ENCODE measurements at regions not wholly inside any gene's neighbourhood (a gene's known extent, or its start where the extent isn't known, plus 50 kb on each side); places are given as distances from the start of the nearest gene placed in this dataset.
"Not testable (repeated sequence)": the region's sequence is repeated elsewhere in the genome, so short reads cannot be mapped to it uniquely, and the experiment has no call there.

- no peaks in the 10 kb centered on the region for H3K79me2 ChIP-seq (ENCODE audit: control insufficient read depth, insufficient read depth, low read length)
- H2AFZ ChIP-seq (ENCODE audit: low read length), result no peak overlapping the region
- H3K36me3 ChIP-seq (ENCODE audit: control insufficient read depth, insufficient read depth, low read length), result no peaks in the 10 kb centered on the region
- no peak overlapping the region for H3K4me3 ChIP-seq (replicated peaks in 1 of 4; ENCODE audit: control extremely low read depth in 1 of 4, insufficient read depth in 1 of 4, low read depth in 3 of 4, low read length in 4 of 4)
- H3K9ac ChIP-seq (ENCODE audit: insufficient read depth, low read length), result no peak overlapping the region
- TF ChIP-seq CTCF (conservative IDR thresholded peaks at IDR 0.05 in 1 of 2, IDR thresholded peaks at IDR 0.05 in 1 of 2; ENCODE audit: low read depth in 1 of 2, low read length in 2 of 2), result no peak
- no peaks in the 10 kb centered on the region for H3K27me3 ChIP-seq (ENCODE audit: control insufficient read depth, insufficient read depth, low read length)
- H4K20me1 ChIP-seq (ENCODE audit: control insufficient read depth, extremely low read depth, insufficient read depth, low read length), result no peaks in the 10 kb centered on the region
- H3K4me2 ChIP-seq (ENCODE audit: extremely low read depth, insufficient read depth, low read length), result no peak overlapping the region
- no peaks in the 10 kb centered on the region for H3K9me3 ChIP-seq (ENCODE audit: control insufficient read depth, insufficient read depth, low read depth, low read length)
- no peaks in the 10 kb centered on the region for H3K4me1 ChIP-seq (ENCODE audit: control insufficient read depth, extremely low read depth, insufficient read depth, low read length)
- no peak for DNase-seq (ENCODE audit: low read depth in 2 of 2)
- no peak overlapping the region for H3K27ac ChIP-seq (ENCODE audit: insufficient read depth, low read length)
Observed at GRCh38 chr13:22874839-22875238, 305.9 kb upstream of the SGCG start.

- no peaks in the 10 kb centered on the region for H3K4me1 ChIP-seq (ENCODE audit: control insufficient read depth, extremely low read depth, insufficient read depth, low read length)
- no peak overlapping the region for H3K27ac ChIP-seq (ENCODE audit: insufficient read depth, low read length)
- no peaks in the 10 kb centered on the region for H3K36me3 ChIP-seq (ENCODE audit: control insufficient read depth, insufficient read depth, low read length)
- DNase-seq (ENCODE audit: low read depth in 2 of 2), result no peak
- H3K4me3 ChIP-seq (replicated peaks in 1 of 4; ENCODE audit: control extremely low read depth in 1 of 4, insufficient read depth in 1 of 4, low read depth in 3 of 4, low read length in 4 of 4), result no peak overlapping the region
- no peak overlapping the region for H2AFZ ChIP-seq (ENCODE audit: low read length)
- no peaks in the 10 kb centered on the region for H4K20me1 ChIP-seq (ENCODE audit: control insufficient read depth, extremely low read depth, insufficient read depth, low read length)
- H3K4me2 ChIP-seq (ENCODE audit: extremely low read depth, insufficient read depth, low read length), result no peak overlapping the region
- TF ChIP-seq EZH2 (IDR thresholded peaks at IDR 0.05; ENCODE audit: low read length, missing control alignments), result no peak
- TF ChIP-seq CTCF (conservative IDR thresholded peaks at IDR 0.05 in 1 of 2, IDR thresholded peaks at IDR 0.05 in 1 of 2; ENCODE audit: low read depth in 1 of 2, low read length in 2 of 2), result no peak
- no peaks in the 10 kb centered on the region for H3K27me3 ChIP-seq (ENCODE audit: control insufficient read depth, insufficient read depth, low read length)
- H3K9ac ChIP-seq (ENCODE audit: insufficient read depth, low read length), result no peak overlapping the region
- no peaks in the 10 kb centered on the region for H3K79me2 ChIP-seq (ENCODE audit: control insufficient read depth, insufficient read depth, low read length)
- H3K9me3 ChIP-seq (ENCODE audit: control insufficient read depth, insufficient read depth, low read depth, low read length), result no peaks in the 10 kb centered on the region
Observed at GRCh38 chr13:22877421-22877820, 303.4 kb upstream of the SGCG start.

- DNase-seq (ENCODE audit: low read depth in 2 of 2), result no peak
- Histone ChIP-seq H3K4me3 (replicated peaks in 1 of 4; ENCODE audit: control extremely low read depth in 1 of 4, insufficient read depth in 1 of 4, low read depth in 3 of 4, low read length in 4 of 4) (no peak overlapping the region), H3K79me2 (ENCODE audit: control insufficient read depth, insufficient read depth, low read length) (no peaks in the 10 kb centered on the region), H3K27ac (ENCODE audit: insufficient read depth, low read length) (no peak overlapping the region), H2AFZ (ENCODE audit: low read length) (no peak overlapping the region), H4K20me1 (ENCODE audit: control insufficient read depth, extremely low read depth, insufficient read depth, low read length) (no peaks in the 10 kb centered on the region), H3K9ac (ENCODE audit: insufficient read depth, low read length) (no peak overlapping the region), H3K36me3 (ENCODE audit: control insufficient read depth, insufficient read depth, low read length) (no peaks in the 10 kb centered on the region), H3K4me1 (ENCODE audit: control insufficient read depth, extremely low read depth, insufficient read depth, low read length) (no peaks in the 10 kb centered on the region), H3K4me2 (ENCODE audit: extremely low read depth, insufficient read depth, low read length) (no peak overlapping the region), H3K27me3 (ENCODE audit: control insufficient read depth, insufficient read depth, low read length) (no peaks in the 10 kb centered on the region), H3K9me3 (ENCODE audit: control insufficient read depth, insufficient read depth, low read depth, low read length) (no peaks in the 10 kb centered on the region)
- TF ChIP-seq CTCF (conservative IDR thresholded peaks at IDR 0.05 in 1 of 2, IDR thresholded peaks at IDR 0.05 in 1 of 2; ENCODE audit: low read depth in 1 of 2, low read length in 2 of 2) (no peak), EZH2 (IDR thresholded peaks at IDR 0.05; ENCODE audit: low read length, missing control alignments) (no peak)
Observed at GRCh38 chr13:22880741-22881720, 299.7 kb upstream of the SGCG start.

- not testable (repeated sequence) for H4K20me1 ChIP-seq (ENCODE audit: control insufficient read depth, extremely low read depth, insufficient read depth, low read length); H3K4me2 ChIP-seq (ENCODE audit: extremely low read depth, insufficient read depth, low read length); H3K27me3 ChIP-seq (ENCODE audit: control insufficient read depth, insufficient read depth, low read length); H3K9me3 ChIP-seq (ENCODE audit: control insufficient read depth, insufficient read depth, low read depth, low read length); H3K4me1 ChIP-seq (ENCODE audit: control insufficient read depth, extremely low read depth, insufficient read depth, low read length); H2AFZ ChIP-seq (ENCODE audit: low read length); DNase-seq (ENCODE audit: low read depth in 2 of 2); H3K79me2 ChIP-seq (ENCODE audit: control insufficient read depth, insufficient read depth, low read length); H3K27ac ChIP-seq (ENCODE audit: insufficient read depth, low read length); H3K9ac ChIP-seq (ENCODE audit: insufficient read depth, low read length); H3K36me3 ChIP-seq (ENCODE audit: control insufficient read depth, insufficient read depth, low read length); H3K4me3 ChIP-seq (replicated peaks in 1 of 4; ENCODE audit: control extremely low read depth in 1 of 4, insufficient read depth in 1 of 4, low read depth in 3 of 4, low read length in 4 of 4)
Observed at GRCh38 chr13:22881721-22882608, 298.8 kb upstream of the SGCG start.
